Neural cell (in vitro differentiated cells): ENCODE measurements at regions not wholly inside any gene's neighbourhood (a gene's known extent, or its start where the extent isn't known, plus 50 kb on each side); places are given as distances from the start of the nearest gene placed in this dataset.

Source experiments
- H2AFZ ChIP-seq: fragments of 200-600, 300-800 bp; sonication (generic), shearing (Covaris generic); 2 replicates; pipeline ENCODE4 v1.6.0; 2014; ENCODE audit warnings: low read depth, mild to moderate bottlenecking, antibody characterized with exemption, low read length, moderate library complexity
- H3F3A ChIP-seq: fragments of 200-600 bp; shearing (Covaris generic); 2 replicates; pipeline ENCODE4 v1.6.1; 2016; ENCODE audit warnings: mild to moderate bottlenecking, moderate library complexity, mixed read lengths, antibody characterized with exemption, low read length; ENCODE audit not compliant: insufficient read depth, poor library complexity, severe bottlenecking
- H3K27ac ChIP-seq: fragments of 200-600, 300-800 bp; sonication (generic), shearing (Covaris generic); 2 replicates; pipeline ENCODE4 v1.5.1; 2014; ENCODE audit warnings: mild to moderate bottlenecking, low read length, moderate library complexity
- H3K27me3 ChIP-seq: fragments of 300-800, 200-600 bp; sonication (generic), shearing (Covaris generic); 2 replicates; pipeline ENCODE4 v1.6.0; 2014; ENCODE audit warnings: mild to moderate bottlenecking, low read depth, low read length, moderate library complexity; ENCODE audit not compliant: insufficient read depth
- H3K36me3 ChIP-seq: fragments of 300-800, 200-600 bp; sonication (generic), shearing (Covaris generic); 2 replicates; pipeline ENCODE4 v1.5.1; 2014; ENCODE audit warnings: mild to moderate bottlenecking, antibody characterized with exemption, low read length, moderate library complexity; ENCODE audit not compliant: insufficient read depth
- H3K4me2 ChIP-seq: fragments of 300-800, 200-600 bp; sonication (generic), shearing (Covaris generic); 2 replicates; pipeline ENCODE4 v1.6.0; 2014; ENCODE audit warnings: mild to moderate bottlenecking, low read length
- H3K4me3 ChIP-seq: fragments of 300-800, 200-600 bp; sonication (generic), shearing (Covaris generic); 2 replicates; pipeline ENCODE4 v1.5.1; 2014; ENCODE audit warnings: mild to moderate bottlenecking, low read length, moderate library complexity
- H3K79me2 ChIP-seq: fragments of 200-600 bp; shearing (Covaris generic); replicated peaks from 2 replicates; pipeline ENCODE4 v1.6.0; 2014; ENCODE audit warnings: mild to moderate bottlenecking, low read length, moderate library complexity; ENCODE audit not compliant: insufficient read depth
- H3K9ac ChIP-seq: fragments of 300-800, 200-600 bp; sonication (generic), shearing (Covaris generic); 2 replicates; pipeline ENCODE4 v1.6.1; 2016; ENCODE audit warnings: mild to moderate bottlenecking, low read length, mixed read lengths
- H3K9me2 ChIP-seq: fragments of 200-600 bp; shearing (Covaris generic); 2 replicates; pipeline ENCODE4 v1.6.1; 2016; ENCODE audit warnings: mild to moderate bottlenecking, low read length, mixed read lengths; ENCODE audit not compliant: insufficient read depth
- H3K9me3 ChIP-seq: fragments of 200-600, 300-800 bp; sonication (generic), shearing (Covaris generic); 2 replicates; pipeline ENCODE4 v1.6.1; 2016; ENCODE audit warnings: mild to moderate bottlenecking, mixed run types, low read length, moderate library complexity, mixed read lengths
- H4K20me1 ChIP-seq: fragments of 200-600 bp; shearing (Covaris generic); 2 replicates; pipeline ENCODE4 v1.6.1; 2016; ENCODE audit warnings: mild to moderate bottlenecking, mixed run types; ENCODE audit not compliant: insufficient read depth
- CTCF ChIP-seq: fragments of 450-650 bp; IDR thresholded peaks from 2 replicates; pipeline ENCODE4 v1.5.1; 2014; ENCODE audit warnings: antibody characterized with exemption, mild to moderate bottlenecking, moderate library complexity; ENCODE audit not compliant: poor library complexity, severe bottlenecking
- EP300 ChIP-seq: fragments of 450-650 bp; conservative IDR thresholded peaks from 2 replicates; pipeline ENCODE4 v1.6.1; 2014; ENCODE audit warnings: antibody characterized with exemption, mild to moderate bottlenecking, moderate library complexity; ENCODE audit not compliant: poor library complexity, severe bottlenecking
- EZH2 ChIP-seq: fragments of 200-600, 300-800 bp; shearing (Covaris generic), sonication (generic); IDR thresholded peaks from 2 replicates; pipeline ENCODE4 v1.6.1; 2014; ENCODE audit warnings: antibody characterized with exemption, low read length, borderline replicate concordance, mild to moderate bottlenecking; ENCODE audit not compliant: insufficient read depth, poor library complexity, severe bottlenecking
- MXI1 ChIP-seq: fragments of 450-650 bp; conservative IDR thresholded peaks from 2 replicates; pipeline ENCODE4 v1.6.1; 2014; ENCODE audit warnings: antibody characterized with exemption, mild to moderate bottlenecking; ENCODE audit not compliant: poor library complexity, severe bottlenecking
- POLR2AphosphoS5 ChIP-seq: IDR thresholded peaks from 2 replicates; pipeline ENCODE4 v1.6.1; 2012
- RAD21 ChIP-seq: fragments of 450-650 bp; conservative IDR thresholded peaks from 2 replicates; pipeline ENCODE4 v1.6.1; 2014; ENCODE audit warnings: antibody characterized with exemption, mild to moderate bottlenecking, moderate library complexity
- SMC3 ChIP-seq: fragments of 450-650 bp; conservative IDR thresholded peaks from 2 replicates; pipeline ENCODE4 v1.6.1; 2014; ENCODE audit warnings: antibody characterized with exemption, mild to moderate bottlenecking, moderate library complexity; ENCODE audit not compliant: poor library complexity
- TAF1 ChIP-seq: IDR thresholded peaks from 2 replicates; pipeline ENCODE4 v1.6.1; 2012; ENCODE audit warnings: low read depth
- TF ChIP-seq, protein P1 (sequence below): IDR thresholded peaks from 2 replicates; pipeline ENCODE4 v1.6.1; 2012; ENCODE audit warnings: borderline replicate concordance

GRCh38 chr22:46031066-46031465 lies 54.1 kb upstream of the WNT7B start:
- H3K4me2 ChIP-seq: no peak overlapping the region
- no peaks in the 10 kb centered on the region for H3K9me2 ChIP-seq
- no peaks in the 10 kb centered on the region for H3K9me3 ChIP-seq
- H3K27ac ChIP-seq: no peak overlapping the region
- H3K4me3 ChIP-seq: no peak overlapping the region
- TF ChIP-seq TAF1: no peak
- no peak for TF ChIP-seq EP300
- TF ChIP-seq EZH2: no peak
- TF ChIP-seq CTCF: no peak
- no peak for TF ChIP-seq POLR2AphosphoS5
- no peak for TF ChIP-seq MXI1
- TF ChIP-seq RAD21: no peak
- TF ChIP-seq SMC3: no peak
- TF ChIP-seq, protein P1, sequence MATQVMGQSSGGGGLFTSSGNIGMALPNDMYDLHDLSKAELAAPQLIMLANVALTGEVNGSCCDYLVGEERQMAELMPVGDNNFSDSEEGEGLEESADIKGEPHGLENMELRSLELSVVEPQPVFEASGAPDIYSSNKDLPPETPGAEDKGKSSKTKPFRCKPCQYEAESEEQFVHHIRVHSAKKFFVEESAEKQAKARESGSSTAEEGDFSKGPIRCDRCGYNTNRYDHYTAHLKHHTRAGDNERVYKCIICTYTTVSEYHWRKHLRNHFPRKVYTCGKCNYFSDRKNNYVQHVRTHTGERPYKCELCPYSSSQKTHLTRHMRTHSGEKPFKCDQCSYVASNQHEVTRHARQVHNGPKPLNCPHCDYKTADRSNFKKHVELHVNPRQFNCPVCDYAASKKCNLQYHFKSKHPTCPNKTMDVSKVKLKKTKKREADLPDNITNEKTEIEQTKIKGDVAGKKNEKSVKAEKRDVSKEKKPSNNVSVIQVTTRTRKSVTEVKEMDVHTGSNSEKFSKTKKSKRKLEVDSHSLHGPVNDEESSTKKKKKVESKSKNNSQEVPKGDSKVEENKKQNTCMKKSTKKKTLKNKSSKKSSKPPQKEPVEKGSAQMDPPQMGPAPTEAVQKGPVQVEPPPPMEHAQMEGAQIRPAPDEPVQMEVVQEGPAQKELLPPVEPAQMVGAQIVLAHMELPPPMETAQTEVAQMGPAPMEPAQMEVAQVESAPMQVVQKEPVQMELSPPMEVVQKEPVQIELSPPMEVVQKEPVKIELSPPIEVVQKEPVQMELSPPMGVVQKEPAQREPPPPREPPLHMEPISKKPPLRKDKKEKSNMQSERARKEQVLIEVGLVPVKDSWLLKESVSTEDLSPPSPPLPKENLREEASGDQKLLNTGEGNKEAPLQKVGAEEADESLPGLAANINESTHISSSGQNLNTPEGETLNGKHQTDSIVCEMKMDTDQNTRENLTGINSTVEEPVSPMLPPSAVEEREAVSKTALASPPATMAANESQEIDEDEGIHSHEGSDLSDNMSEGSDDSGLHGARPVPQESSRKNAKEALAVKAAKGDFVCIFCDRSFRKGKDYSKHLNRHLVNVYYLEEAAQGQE: no peak
- no peaks in the 10 kb centered on the region for H4K20me1 ChIP-seq
- H2AFZ ChIP-seq: no peak overlapping the region
- H3K9ac ChIP-seq: no peak overlapping the region
- no peaks in the 10 kb centered on the region for H3F3A ChIP-seq
- H3K27me3 ChIP-seq: peaks cover 50% of the 10 kb centered on the region
- H3K36me3 ChIP-seq: no peaks in the 10 kb centered on the region
- no peaks in the 10 kb centered on the region for H3K79me2 ChIP-seq

- no peak overlapping the region for H3K9ac ChIP-seq
- H3K27me3 ChIP-seq: peaks cover 45% of the 10 kb centered on the region
- no peaks in the 10 kb centered on the region for H3F3A ChIP-seq
- no peaks in the 10 kb centered on the region for H3K9me2 ChIP-seq
- H3K36me3 ChIP-seq: no peaks in the 10 kb centered on the region
- H3K79me2 ChIP-seq: no peaks in the 10 kb centered on the region
- no peak overlapping the region for H2AFZ ChIP-seq
- no peaks in the 10 kb centered on the region for H3K9me3 ChIP-seq
- H3K27ac ChIP-seq: no peak overlapping the region
- H4K20me1 ChIP-seq: no peaks in the 10 kb centered on the region
- no peak overlapping the region for H3K4me2 ChIP-seq
- no peak overlapping the region for H3K4me3 ChIP-seq
- TF ChIP-seq CTCF (no peak), TAF1 (no peak), SMC3 (no peak), EP300 (no peak), EZH2 (no peak), RAD21 (no peak), MXI1 (no peak), POLR2AphosphoS5 (no peak)
- TF ChIP-seq, protein P1: no peak
Observed at GRCh38 chr22:46031557-46031956, 54.6 kb upstream of the WNT7B start.
